Neural progenitor cell (in vitro differentiated cells): ENCODE measurements at regions not wholly inside any gene's neighbourhood (a gene's known extent, or its start where the extent isn't known, plus 50 kb on each side); places are given as distances from the start of the nearest gene placed in this dataset.

ENCODE experiments used
- DNase-seq: peaks from one replicate; pipeline ENCODE4 v3.0.0-alpha.2; 2016; ENCODE audit warnings: low spot score
- H2AFZ ChIP-seq: fragments of 200-600 bp; sonication (generic); replicated peaks from 2 replicates; pipeline ENCODE4 v1.6.1; 2016; ENCODE audit warnings: antibody characterized with exemption
- H3F3A ChIP-seq: fragments of 200-600 bp; sonication (generic); 2 replicates; pipeline ENCODE4 v1.6.1; 2016; ENCODE audit warnings: antibody characterized with exemption, low read depth
- H3K27ac ChIP-seq: fragments of 200-600 bp; sonication (generic); 2 replicates; pipeline ENCODE4 v1.5.1; 2016; ENCODE audit warnings: mild to moderate bottlenecking
- H3K27me3 ChIP-seq: fragments of 200-600 bp; sonication (generic); 2 replicates; pipeline ENCODE4 v1.6.1; 2016; ENCODE audit warnings: mild to moderate bottlenecking, moderate library complexity
- H3K36me3 ChIP-seq: fragments of 200-600 bp; sonication (generic); 2 replicates; pipeline ENCODE4 v1.5.1; 2016
- H3K4me1 ChIP-seq: fragments of 200-600 bp; sonication (generic); 2 replicates; pipeline ENCODE4 v1.6.1; 2016; ENCODE audit warnings: mixed run types
- H3K4me2 ChIP-seq: fragments of 200-600 bp; sonication (generic); 2 replicates; pipeline ENCODE4 v1.6.1; 2016
- H3K4me3 ChIP-seq: fragments of 200-600 bp; sonication (generic); 2 replicates; pipeline ENCODE4 v1.5.1; 2016
- H3K79me2 ChIP-seq: fragments of 200-600 bp; sonication (generic); 2 replicates; pipeline ENCODE4 v1.6.1; 2016; ENCODE audit warnings: low read depth
- H3K9ac ChIP-seq: fragments of 200-600 bp; sonication (generic); 2 replicates; pipeline ENCODE4 v1.6.1; 2016
- H3K9me3 ChIP-seq: fragments of 200-600 bp; sonication (generic); 2 replicates; pipeline ENCODE4 v1.5.1; 2016; ENCODE audit warnings: low read depth
- H4K20me1 ChIP-seq: fragments of 200-600 bp; sonication (generic); 2 replicates; pipeline ENCODE4 v1.6.1; 2016; ENCODE audit warnings: low read depth
- H3K27ac Mint-ChIP-seq: 3 replicates; pipeline ENCODE4 v1.8.0; 2021; ENCODE audit warnings: mixed read lengths
- H3K27me3 Mint-ChIP-seq: 2 replicates; pipeline ENCODE4 v1.8.0; 2022; ENCODE audit warnings: low read depth, mild to moderate bottlenecking, inconsistent platforms, moderate library complexity, mixed read lengths; ENCODE audit not compliant: insufficient read depth
- H3K36me3 Mint-ChIP-seq: 3 replicates; pipeline ENCODE4 v1.8.0; 2021; ENCODE audit warnings: mixed read lengths
- H3K4me1 Mint-ChIP-seq: 3 replicates; pipeline ENCODE4 v1.8.0; 2021; ENCODE audit warnings: mixed read lengths
- H3K4me3 Mint-ChIP-seq: 3 replicates; pipeline ENCODE4 v1.8.0; 2021; ENCODE audit warnings: mild to moderate bottlenecking, moderate library complexity, mixed read lengths
- H3K9me3 Mint-ChIP-seq: 3 replicates; pipeline ENCODE4 v1.8.0; 2020; ENCODE audit warnings: mixed read lengths
- CTCF ChIP-seq: fragments of 200-600 bp; sonication (generic); IDR thresholded peaks from 2 replicates; pipeline ENCODE4 v1.5.1; 2017; ENCODE audit warnings: antibody characterized with exemption, mild to moderate bottlenecking
- EZH2 ChIP-seq: fragments of 200-600 bp; sonication (generic); IDR thresholded peaks from 2 replicates; pipeline ENCODE4 v1.6.1; 2017; ENCODE audit warnings: antibody characterized with exemption, mild to moderate bottlenecking, moderate library complexity
- EZH2phosphoT487 ChIP-seq: fragments of 200-600 bp; sonication (generic); IDR thresholded peaks from 2 replicates; pipeline ENCODE4 v1.6.1; 2017; ENCODE audit warnings: antibody characterized with exemption

DNA sequence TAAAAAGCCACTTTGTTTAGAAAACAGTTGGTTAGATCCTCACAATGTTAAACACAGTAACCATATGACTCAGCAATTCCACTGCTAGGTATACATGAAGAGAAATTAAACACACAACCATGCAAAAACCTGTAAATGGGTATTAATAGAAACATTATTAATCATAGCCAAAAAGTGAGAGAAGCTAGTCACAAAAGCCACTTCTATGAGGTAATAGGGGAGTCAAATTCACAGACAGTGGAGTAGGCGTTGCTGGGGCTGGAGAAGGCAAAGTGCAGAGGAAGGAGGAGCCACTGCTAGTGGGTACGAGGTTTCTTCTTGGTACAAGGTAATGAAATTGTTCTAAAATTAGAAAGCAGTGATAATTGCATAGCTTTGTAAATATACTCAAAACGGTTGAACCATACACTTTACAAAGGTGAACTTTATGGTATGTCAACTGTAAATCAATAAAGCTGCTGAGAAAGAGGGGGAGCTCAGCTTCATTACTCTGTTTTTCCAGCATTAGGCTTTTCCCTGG lies 364.4 kb downstream of the GADD45G start:
- DNase-seq = no peak
- Histone ChIP-seq H3K4me3 (no peak overlapping the region), H3K4me1 (no peaks in the 10 kb centered on the region), H3K27me3 (no peaks in the 10 kb centered on the region), H3F3A (no peaks in the 10 kb centered on the region), H3K36me3 (no peaks in the 10 kb centered on the region), H4K20me1 (no peaks in the 10 kb centered on the region), H3K4me2 (no peak overlapping the region), H3K79me2 (no peaks in the 10 kb centered on the region), H3K27ac (no peak overlapping the region), H3K9ac (no peak overlapping the region), H3K9me3 (no peaks in the 10 kb centered on the region), H2AFZ (no peak overlapping the region)
- no peaks in the 10 kb centered on the region for H3K9me3 Mint-ChIP-seq
- H3K27ac Mint-ChIP-seq = no peak overlapping the region
- H3K4me1 Mint-ChIP-seq = no peaks in the 10 kb centered on the region
- TF ChIP-seq EZH2phosphoT487 (no peak), CTCF (no peak)
- no peaks in the 10 kb centered on the region for H3K27me3 Mint-ChIP-seq
- no peaks in the 10 kb centered on the region for H3K36me3 Mint-ChIP-seq
- H3K4me3 Mint-ChIP-seq = no peak overlapping the region

GRCh38 chr9:89969881-89970639 lies 365.2 kb downstream of the GADD45G start:
- H3K4me1 Mint-ChIP-seq = no peaks in the 10 kb centered on the region
- H3K79me2 ChIP-seq = no peaks in the 10 kb centered on the region
- no peaks in the 10 kb centered on the region for H3K27me3 Mint-ChIP-seq
- no peak for DNase-seq
- no peak overlapping the region for H3K27ac ChIP-seq
- no peak overlapping the region for H3K9ac ChIP-seq
- no peak overlapping the region for H3K4me2 ChIP-seq
- H3K36me3 Mint-ChIP-seq = no peaks in the 10 kb centered on the region
- TF ChIP-seq EZH2 = no peak
- no peak for TF ChIP-seq CTCF
- no peak for TF ChIP-seq EZH2phosphoT487
- no peaks in the 10 kb centered on the region for H3K4me1 ChIP-seq
- H3K4me3 Mint-ChIP-seq = no peak overlapping the region
- no peaks in the 10 kb centered on the region for H3F3A ChIP-seq
- no peaks in the 10 kb centered on the region for H4K20me1 ChIP-seq
- no peaks in the 10 kb centered on the region for H3K9me3 Mint-ChIP-seq
- H3K27ac Mint-ChIP-seq = no peak overlapping the region
- H3K4me3 ChIP-seq = no peak overlapping the region
- H3K9me3 ChIP-seq = no peaks in the 10 kb centered on the region
- H2AFZ ChIP-seq = no peak overlapping the region
- no peaks in the 10 kb centered on the region for H3K27me3 ChIP-seq
- no peaks in the 10 kb centered on the region for H3K36me3 ChIP-seq

DNA sequence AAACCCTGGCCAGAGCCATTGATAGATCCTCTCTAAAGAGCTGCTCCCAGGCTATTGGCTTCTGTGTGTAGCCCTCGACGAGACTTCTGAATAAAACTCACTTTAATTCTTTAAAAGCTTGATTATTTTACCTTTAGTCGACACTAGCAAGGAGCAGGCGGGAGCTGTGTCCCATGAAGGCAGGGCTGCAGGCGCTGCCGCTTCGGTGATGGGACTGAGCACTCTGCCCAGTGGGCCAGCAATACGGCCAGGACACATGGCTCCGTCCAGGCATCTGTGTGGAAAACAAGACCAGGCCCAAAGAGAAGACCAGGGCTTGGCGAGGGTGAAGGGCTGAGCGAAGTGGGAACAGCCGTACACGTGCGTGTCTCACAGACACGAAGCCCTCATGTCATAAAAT lies 365.9 kb downstream of the GADD45G start:
- Histone ChIP-seq H3K4me3 (no peak overlapping the region), H4K20me1 (no peaks in the 10 kb centered on the region), H3K9ac (no peak overlapping the region), H2AFZ (no peak overlapping the region), H3K79me2 (no peaks in the 10 kb centered on the region), H3K9me3 (no peaks in the 10 kb centered on the region), H3K36me3 (no peaks in the 10 kb centered on the region), H3K4me1 (no peaks in the 10 kb centered on the region), H3K4me2 (no peak overlapping the region), H3F3A (no peaks in the 10 kb centered on the region), H3K27me3 (no peaks in the 10 kb centered on the region), H3K27ac (no peak overlapping the region)
- no peak overlapping the region for H3K27ac Mint-ChIP-seq
- no peak overlapping the region for H3K4me3 Mint-ChIP-seq
- H3K9me3 Mint-ChIP-seq = no peaks in the 10 kb centered on the region
- no peaks in the 10 kb centered on the region for H3K4me1 Mint-ChIP-seq
- no peaks in the 10 kb centered on the region for H3K27me3 Mint-ChIP-seq
- DNase-seq = no peak
- H3K36me3 Mint-ChIP-seq = no peaks in the 10 kb centered on the region
- TF ChIP-seq EZH2 = no peak
- TF ChIP-seq EZH2phosphoT487 = no peak
- TF ChIP-seq CTCF = no peak
